ENCODE measurements at regions not wholly inside any gene's neighbourhood (a gene's known extent, or its start where the extent isn't known, plus 50 kb on each side); places are given as distances from the start of the nearest gene placed in this dataset.

DNA sequence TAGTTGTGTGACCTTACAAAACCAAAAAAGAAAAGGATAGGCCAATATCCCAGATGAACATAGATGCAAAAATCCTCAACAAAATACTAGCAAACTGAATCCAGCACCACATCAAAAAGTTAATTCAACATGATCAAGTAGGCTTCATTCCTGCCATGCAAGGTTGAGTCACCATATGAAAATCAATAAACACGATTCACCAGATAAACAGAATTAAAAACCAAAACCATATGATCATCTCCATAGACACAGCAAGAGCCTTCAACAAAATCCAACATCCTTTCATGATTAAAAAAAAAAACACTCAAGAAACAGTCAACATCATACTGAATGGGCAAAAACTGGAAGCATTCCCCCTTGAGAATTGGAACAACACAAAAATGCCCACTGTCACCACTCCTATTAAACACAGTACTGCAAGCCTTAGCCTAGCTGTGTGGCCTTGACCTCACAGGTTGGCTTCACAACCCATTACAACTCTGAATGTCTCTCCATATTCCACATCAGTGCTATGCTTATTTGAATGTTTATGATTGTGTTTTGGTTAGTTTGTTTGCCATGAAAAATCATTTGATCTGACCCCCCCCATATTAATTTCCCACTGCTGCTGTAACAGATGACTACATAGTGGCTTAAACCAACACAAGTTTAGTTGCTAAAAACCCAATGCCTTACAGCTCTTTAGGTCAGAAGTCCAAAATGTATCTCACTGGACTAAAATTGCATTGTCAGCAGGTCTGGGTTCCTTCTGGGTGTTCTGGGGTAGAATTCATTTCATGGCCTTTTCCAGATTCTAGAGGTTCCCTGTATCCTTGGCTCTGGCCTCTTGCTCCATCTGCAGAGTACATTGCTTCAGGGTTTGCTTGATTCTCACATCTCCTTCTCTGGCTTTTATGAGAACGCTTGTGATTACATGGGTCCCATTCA lies 257.1 kb upstream of the DYNLRB2 start:
- Histone ChIP-seq H3K4me3 (ENCODE audit: extremely low read depth, insufficient read depth, low read length, poor library complexity, severe bottlenecking) (no peak overlapping the region), H3K27ac (ENCODE audit: low read depth, low read length, severe bottlenecking) (no peak overlapping the region), H3K9me3 (ENCODE audit: control insufficient read depth, low read length) (no peaks in the 10 kb centered on the region), H3K4me1 (ENCODE audit: control insufficient read depth, insufficient read depth, low read length, poor library complexity, severe bottlenecking) (no peaks in the 10 kb centered on the region), H3K36me3 (ENCODE audit: control insufficient read depth, insufficient read depth, low read length) (no peaks in the 10 kb centered on the region)
- 90 to 94% methylated on average over 2 of the region's 2 CpGs for WGBS, 2 experiments (ENCODE audit: insufficient coverage in 2 of 2)

DNA sequence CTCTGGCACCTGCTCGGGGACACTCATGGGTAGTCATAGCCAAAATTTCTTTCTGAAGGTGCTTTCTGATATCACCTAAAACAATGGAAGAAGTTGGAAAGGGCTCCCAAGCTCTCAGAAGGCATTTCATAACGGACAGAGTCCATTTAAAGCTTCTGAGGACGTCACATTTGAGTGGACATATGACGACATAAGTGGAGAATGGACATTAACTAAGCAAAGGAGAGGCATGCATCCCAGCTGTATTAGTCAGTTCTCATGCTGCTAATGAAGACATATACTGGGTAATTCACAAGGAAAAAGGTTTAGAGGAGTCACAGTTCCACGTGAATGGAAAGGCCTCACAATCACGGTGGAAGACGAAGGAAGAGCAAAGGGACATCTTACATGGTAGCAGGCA lies 260.2 kb upstream of the DYNLRB2 start:
- Histone ChIP-seq H3K27ac (ENCODE audit: low read depth, low read length, severe bottlenecking) (no peak overlapping the region), H3K4me1 (ENCODE audit: control insufficient read depth, insufficient read depth, low read length, poor library complexity, severe bottlenecking) (no peaks in the 10 kb centered on the region), H3K9me3 (ENCODE audit: control insufficient read depth, low read length) (no peaks in the 10 kb centered on the region), H3K4me3 (ENCODE audit: extremely low read depth, insufficient read depth, low read length, poor library complexity, severe bottlenecking) (no peak overlapping the region), H3K36me3 (ENCODE audit: control insufficient read depth, insufficient read depth, low read length) (no peaks in the 10 kb centered on the region)
- 86 to 94% methylated on average over 5 to 7 of the region's 7 CpGs for WGBS, 2 experiments (ENCODE audit: insufficient coverage in 2 of 2)

DNA sequence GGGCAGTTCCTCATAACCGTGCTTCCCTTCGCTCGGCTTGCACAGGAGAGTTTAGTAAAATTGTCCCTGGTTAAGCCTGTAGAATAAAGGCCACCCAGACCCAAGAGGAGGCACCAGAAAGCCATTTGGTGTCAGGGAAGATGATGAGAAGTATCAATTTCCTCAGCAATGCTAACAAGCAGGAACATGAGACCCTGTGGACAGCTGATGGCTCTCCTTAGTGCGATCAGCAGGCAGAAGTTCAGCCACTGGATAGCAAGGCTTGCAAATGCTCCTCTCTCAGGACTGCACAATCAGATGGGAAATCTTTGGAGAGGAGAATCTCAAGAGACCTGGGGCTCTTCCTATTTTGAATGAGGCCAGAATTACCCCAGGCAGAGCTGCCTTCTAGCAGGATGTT lies 261.1 kb upstream of the DYNLRB2 start:
- no peaks in the 10 kb centered on the region for H3K36me3 ChIP-seq (ENCODE audit: control insufficient read depth, insufficient read depth, low read length)
- H3K4me3 ChIP-seq (ENCODE audit: extremely low read depth, insufficient read depth, low read length, poor library complexity, severe bottlenecking), result no peak overlapping the region
- no peak overlapping the region for H3K27ac ChIP-seq (ENCODE audit: low read depth, low read length, severe bottlenecking)
- no peaks in the 10 kb centered on the region for H3K9me3 ChIP-seq (ENCODE audit: control insufficient read depth, low read length)
- 92 to 100% methylated on average over 1 to 4 of the region's 4 CpGs for WGBS, 2 experiments (ENCODE audit: insufficient coverage in 2 of 2)
- H3K4me1 ChIP-seq (ENCODE audit: control insufficient read depth, insufficient read depth, low read length, poor library complexity, severe bottlenecking), result peaks cover 3% of the 10 kb centered on the region

DNA sequence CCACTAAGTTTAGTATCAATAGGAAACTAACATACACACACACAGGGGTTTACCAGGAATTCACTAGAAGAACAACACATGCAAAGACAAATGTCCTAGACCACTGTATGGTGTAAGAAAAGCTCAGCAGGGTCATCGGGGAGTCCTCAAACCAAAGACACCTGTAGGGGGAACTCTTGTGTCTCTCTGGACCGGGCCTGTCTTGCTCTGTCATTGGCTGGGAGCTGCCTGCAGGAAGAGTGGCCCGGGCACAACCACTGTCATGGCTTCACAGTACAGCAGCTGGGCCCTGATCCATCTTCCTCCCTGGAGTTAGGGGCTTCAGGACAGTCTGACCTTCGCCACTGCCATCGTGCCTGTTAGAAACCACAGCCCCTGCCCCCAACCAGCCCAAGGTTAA lies 263.6 kb upstream of the DYNLRB2 start:
- Histone ChIP-seq H3K4me1 (ENCODE audit: control insufficient read depth, insufficient read depth, low read length, poor library complexity, severe bottlenecking) (peaks cover 9% of the 10 kb centered on the region), H3K9me3 (ENCODE audit: control insufficient read depth, low read length) (no peaks in the 10 kb centered on the region), H3K36me3 (ENCODE audit: control insufficient read depth, insufficient read depth, low read length) (no peaks in the 10 kb centered on the region), H3K4me3 (ENCODE audit: extremely low read depth, insufficient read depth, low read length, poor library complexity, severe bottlenecking) (no peak overlapping the region), H3K27ac (ENCODE audit: low read depth, low read length, severe bottlenecking) (no peak overlapping the region)
- WGBS, 2 experiments (ENCODE audit: insufficient coverage in 2 of 2), result 52 to 53% methylated on average over 5 of the region's 5 CpGs

DNA sequence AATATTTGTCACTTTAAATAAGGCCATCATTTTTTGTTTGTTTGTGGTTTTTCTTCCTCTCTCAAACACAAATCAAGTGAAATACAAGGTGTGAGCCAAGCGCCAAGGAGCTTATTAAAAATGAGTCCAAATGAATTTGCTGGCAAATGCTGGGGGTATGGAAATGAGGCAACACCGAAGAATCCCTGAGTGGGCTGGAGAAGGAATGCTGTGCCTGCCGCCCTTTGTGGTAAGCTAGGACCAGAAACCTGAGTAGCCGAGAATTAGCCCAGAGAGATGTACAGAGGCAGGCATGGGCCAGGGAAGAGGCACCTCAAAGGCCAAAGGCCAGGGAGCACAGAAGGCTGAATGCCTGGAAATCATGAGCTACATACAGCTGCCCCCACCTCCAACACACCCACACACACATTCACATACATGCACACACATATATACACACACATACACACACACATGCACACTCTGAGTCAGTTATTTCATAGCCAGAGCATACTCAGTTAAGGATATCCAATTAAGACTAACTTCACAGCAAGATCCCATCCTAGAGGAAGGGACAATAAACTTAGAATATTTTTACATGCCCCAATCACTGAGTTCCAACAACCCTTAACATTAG lies 266.1 kb upstream of the DYNLRB2 start:
- H3K36me3 ChIP-seq (ENCODE audit: control insufficient read depth, insufficient read depth, low read length), result no peaks in the 10 kb centered on the region
- WGBS, 2 experiments (ENCODE audit: insufficient coverage in 2 of 2), result 77 to 95% methylated on average over 3 to 4 of the region's 4 CpGs
- no peak overlapping the region for H3K27ac ChIP-seq (ENCODE audit: low read depth, low read length, severe bottlenecking)
- no peak overlapping the region for H3K4me3 ChIP-seq (ENCODE audit: extremely low read depth, insufficient read depth, low read length, poor library complexity, severe bottlenecking)
- H3K9me3 ChIP-seq (ENCODE audit: control insufficient read depth, low read length), result no peaks in the 10 kb centered on the region
- peaks cover 9% of the 10 kb centered on the region for H3K4me1 ChIP-seq (ENCODE audit: control insufficient read depth, insufficient read depth, low read length, poor library complexity, severe bottlenecking)

DNA sequence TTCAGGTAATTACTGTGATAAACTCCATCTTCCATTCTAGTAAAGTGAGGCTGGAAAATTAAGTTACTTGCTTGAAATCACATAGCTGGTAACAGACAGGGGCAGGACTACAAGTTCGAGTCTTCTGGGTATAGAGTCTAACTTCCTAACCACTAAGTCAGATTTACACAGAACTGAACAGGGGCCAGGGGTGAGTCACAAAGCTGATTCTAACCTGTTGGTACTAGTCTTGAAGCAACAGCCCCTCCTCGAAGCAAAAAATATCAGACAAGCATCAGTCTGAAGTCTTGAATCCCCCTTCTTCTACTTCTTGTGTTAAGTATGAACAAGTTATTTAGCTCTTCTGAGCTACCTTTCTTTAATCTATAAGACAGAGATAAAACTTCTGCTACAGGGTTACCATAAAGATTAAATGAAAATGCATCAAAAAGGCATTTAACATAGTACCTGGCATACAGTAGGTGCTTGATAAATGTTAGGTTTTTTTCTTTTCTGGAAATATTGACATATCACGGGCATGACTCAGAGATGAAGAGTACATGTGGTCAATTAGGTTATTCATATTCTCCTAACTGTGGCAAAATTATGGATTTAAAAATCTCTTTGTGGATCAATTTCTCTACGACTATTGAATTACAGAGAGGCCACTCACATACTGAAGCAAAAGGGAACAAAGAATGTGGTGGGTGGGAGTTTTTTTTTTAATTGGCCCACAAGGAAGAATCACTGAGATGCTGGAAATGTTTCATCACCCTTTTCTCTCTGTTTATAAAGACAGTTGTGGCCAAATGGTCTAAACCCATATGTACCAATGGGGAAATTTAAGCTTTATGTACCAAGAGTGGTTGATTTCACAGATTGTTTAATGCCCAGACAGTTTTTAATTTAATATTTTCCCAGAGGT lies 266.9 kb upstream of the DYNLRB2 start:
- H3K36me3 ChIP-seq (ENCODE audit: control insufficient read depth, insufficient read depth, low read length), result no peaks in the 10 kb centered on the region
- H3K4me3 ChIP-seq (ENCODE audit: extremely low read depth, insufficient read depth, low read length, poor library complexity, severe bottlenecking), result no peak overlapping the region
- WGBS, 2 experiments (ENCODE audit: insufficient coverage in 2 of 2), result 86 to 93% methylated on average over 1 to 2 of the region's 4 CpGs
- no peak overlapping the region for H3K27ac ChIP-seq (ENCODE audit: low read depth, low read length, severe bottlenecking)
- peaks cover 9% of the 10 kb centered on the region for H3K4me1 ChIP-seq (ENCODE audit: control insufficient read depth, insufficient read depth, low read length, poor library complexity, severe bottlenecking)
- H3K9me3 ChIP-seq (ENCODE audit: control insufficient read depth, low read length), result no peaks in the 10 kb centered on the region

DNA sequence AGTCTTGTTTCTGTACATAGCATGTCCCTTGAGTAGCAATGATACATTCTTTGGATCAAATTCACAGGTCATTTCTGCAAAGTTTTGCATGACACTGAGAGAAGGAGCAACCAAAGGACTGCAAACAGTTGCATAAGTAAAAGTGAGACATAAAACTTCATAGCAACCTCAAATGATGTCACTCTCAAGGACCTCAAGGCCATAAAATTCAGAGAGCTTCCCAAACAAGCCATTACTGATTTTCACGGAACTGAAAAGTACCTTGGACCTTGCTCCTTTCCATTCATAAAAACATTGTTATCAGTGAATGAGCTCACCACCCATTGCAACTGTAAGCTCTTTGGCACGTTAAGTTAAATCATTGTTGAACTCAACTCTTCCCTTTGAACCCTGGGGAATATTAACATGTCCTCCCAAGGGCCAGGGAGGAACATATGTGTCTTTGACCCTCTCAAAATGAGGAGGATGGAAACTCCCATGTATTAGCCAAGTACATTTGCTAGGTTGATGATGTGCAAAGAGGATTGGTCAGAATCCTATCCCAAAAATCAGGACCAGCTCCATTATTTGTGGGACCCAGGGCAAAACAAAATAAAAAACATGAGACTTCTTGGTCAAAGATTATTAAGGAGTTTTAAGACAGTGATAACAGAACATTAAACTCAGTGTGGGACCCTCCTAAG lies 275.0 kb upstream of the DYNLRB2 start:
- Histone ChIP-seq H3K4me1 (ENCODE audit: control insufficient read depth, insufficient read depth, low read length, poor library complexity, severe bottlenecking) (peaks cover 4% of the 10 kb centered on the region), H3K27ac (ENCODE audit: low read depth, low read length, severe bottlenecking) (no peak overlapping the region), H3K9me3 (ENCODE audit: control insufficient read depth, low read length) (no peaks in the 10 kb centered on the region), H3K36me3 (ENCODE audit: control insufficient read depth, insufficient read depth, low read length) (no peaks in the 10 kb centered on the region), H3K4me3 (ENCODE audit: extremely low read depth, insufficient read depth, low read length, poor library complexity, severe bottlenecking) (no peak overlapping the region)
- 90 to 92% methylated on average over 2 of the region's 2 CpGs for WGBS, 2 experiments (ENCODE audit: insufficient coverage in 2 of 2)

DNA sequence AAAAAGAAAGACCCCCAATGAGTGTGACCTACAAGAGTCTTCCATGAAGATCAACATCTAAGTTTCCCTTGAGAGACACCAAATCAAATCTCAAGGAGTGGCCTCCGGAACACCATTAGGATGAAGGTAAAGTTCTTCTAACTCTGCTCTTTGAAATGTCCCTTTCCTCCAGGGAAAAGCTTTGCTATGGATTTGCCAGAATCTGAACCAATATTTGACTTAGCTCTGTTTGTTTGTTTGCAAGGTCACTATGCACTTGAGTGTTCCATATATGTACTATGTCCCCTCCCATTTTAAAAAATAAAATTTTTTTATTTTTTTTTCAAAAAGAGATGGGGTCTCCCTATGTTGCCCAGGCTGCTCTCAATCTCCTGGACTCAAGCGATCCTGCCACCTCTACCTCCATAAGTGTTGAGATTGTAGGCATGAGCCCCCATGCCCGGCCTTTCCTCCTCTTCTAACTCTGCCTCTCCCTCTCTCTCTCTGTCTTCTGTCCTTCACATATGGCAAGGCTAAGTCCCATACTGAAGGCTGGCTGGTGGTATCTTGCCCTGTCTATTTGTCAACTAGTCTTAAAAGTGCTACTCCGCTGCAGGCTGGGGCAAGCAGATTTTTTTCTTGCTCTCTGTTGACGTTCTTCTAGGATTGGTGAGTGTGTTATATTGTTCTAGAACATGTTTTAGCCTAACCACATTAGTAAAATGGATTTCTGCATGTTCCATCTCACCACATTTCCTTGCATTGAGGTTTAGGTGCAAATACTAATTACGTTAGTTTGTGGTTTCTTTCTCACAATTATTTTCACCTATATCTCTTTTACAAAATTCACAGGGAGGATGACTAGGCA lies 276.7 kb upstream of the DYNLRB2 start:
- Histone ChIP-seq H3K27ac (ENCODE audit: low read depth, low read length, severe bottlenecking) (no peak overlapping the region), H3K4me3 (ENCODE audit: extremely low read depth, insufficient read depth, low read length, poor library complexity, severe bottlenecking) (no peak overlapping the region), H3K4me1 (ENCODE audit: control insufficient read depth, insufficient read depth, low read length, poor library complexity, severe bottlenecking) (peaks cover 4% of the 10 kb centered on the region), H3K9me3 (ENCODE audit: control insufficient read depth, low read length) (no peaks in the 10 kb centered on the region), H3K36me3 (ENCODE audit: control insufficient read depth, insufficient read depth, low read length) (no peaks in the 10 kb centered on the region)
- 80 to 100% methylated on average over 1 of the region's 6 CpGs for WGBS, 2 experiments (ENCODE audit: insufficient coverage in 2 of 2)

DNA sequence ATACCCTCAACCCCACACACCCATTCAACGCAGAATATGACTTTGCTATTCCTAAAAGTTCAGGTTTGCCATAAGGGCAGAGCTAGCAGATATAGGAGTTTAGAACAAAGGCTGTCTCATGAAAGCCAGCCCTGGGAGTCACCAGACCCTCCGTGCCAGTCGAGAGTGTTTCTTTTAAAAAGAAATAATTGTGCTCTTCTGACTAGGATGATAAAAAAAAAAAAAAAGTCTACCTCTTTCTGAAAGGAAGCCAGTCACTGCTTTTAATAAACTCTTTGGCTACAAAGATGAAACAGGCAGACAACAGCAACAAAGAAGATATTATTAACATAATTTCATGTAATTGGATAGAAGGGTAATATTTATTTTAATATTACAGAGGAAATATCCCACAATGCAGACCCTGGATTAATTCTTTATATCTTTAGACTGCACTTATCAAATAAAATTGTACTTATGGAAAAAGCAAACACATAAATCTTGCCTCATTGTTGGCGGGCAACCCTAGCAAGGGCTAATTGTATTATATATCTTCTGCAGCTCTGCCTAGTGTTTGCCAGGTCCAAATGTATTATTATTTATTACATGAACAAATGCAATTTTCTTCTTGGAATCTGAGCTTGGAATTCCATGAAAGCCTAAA lies 277.5 kb upstream of the DYNLRB2 start:
- no CpG with 5 or more reads among the region's 4 CpGs for WGBS, 2 experiments (ENCODE audit: insufficient coverage in 2 of 2)
- Histone ChIP-seq H3K27ac (ENCODE audit: low read depth, low read length, severe bottlenecking) (no peak overlapping the region), H3K36me3 (ENCODE audit: control insufficient read depth, insufficient read depth, low read length) (no peaks in the 10 kb centered on the region), H3K9me3 (ENCODE audit: control insufficient read depth, low read length) (no peaks in the 10 kb centered on the region), H3K4me3 (ENCODE audit: extremely low read depth, insufficient read depth, low read length, poor library complexity, severe bottlenecking) (no peak overlapping the region), H3K4me1 (ENCODE audit: control insufficient read depth, insufficient read depth, low read length, poor library complexity, severe bottlenecking) (peaks cover 4% of the 10 kb centered on the region)

All from mesodermal cell (in vitro differentiated cells).